GM19035 (cell line): ENCODE measurements at regions not wholly inside any gene's neighbourhood (a gene's known extent, or its start where the extent isn't known, plus 50 kb on each side); places are given as distances from the start of the nearest gene placed in this dataset.

ENCODE experiments used
- ATAC-seq: cut with Tn5 transposase; IDR thresholded peaks from one replicate; pipeline ENCODE4 v1.9.1; 2021; ENCODE audit not compliant: unreplicated experiment

GRCh38 chr13:83618966-83619365 lies 263.3 kb downstream of the SLITRK1 start:
- ATAC-seq = no peak

DNA sequence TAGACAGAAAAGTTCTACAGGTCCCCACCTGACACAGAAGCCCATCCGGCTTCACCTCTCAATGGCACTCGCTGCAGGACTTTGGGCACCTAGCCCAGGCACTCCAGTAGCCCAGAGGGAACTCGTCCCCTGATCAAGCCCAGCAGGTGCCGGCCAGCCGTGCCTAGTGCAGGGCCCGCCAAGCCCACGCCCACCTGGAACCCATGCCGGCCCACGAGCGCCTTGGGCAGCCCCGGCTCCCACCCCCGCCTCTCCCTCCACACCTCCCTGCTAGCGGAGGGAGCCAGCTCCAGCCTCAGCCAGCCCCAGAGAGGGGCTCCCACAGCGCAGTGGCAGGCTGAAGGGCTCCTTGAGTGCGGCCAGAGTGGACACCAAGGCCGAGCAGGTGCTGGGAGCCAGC lies 268.8 kb downstream of the SLITRK1 start:
- ATAC-seq = no peak

- no peak for ATAC-seq
Observed at GRCh38 chr13:83601539-83601938, 280.7 kb downstream of the SLITRK1 start.

DNA sequence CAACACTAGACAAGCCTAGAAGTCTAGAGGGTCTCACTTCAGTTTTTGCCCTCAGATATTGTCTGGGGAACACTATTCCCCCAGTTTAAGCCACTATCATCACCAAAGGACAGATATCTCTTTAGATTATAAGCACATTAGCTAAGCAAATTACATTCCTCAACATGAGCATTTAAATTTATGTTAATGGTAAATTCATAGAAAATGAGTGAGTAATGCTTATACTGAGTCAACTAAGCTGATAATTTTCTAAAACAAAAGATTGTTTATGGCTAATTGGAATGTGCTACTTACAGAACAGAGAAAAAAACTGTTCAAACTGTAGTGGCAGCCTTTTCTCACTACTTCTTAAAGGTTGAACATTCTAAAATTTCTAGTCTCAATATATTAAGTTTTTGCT lies 290.2 kb downstream of the SLITRK1 start:
- no peak for ATAC-seq

DNA sequence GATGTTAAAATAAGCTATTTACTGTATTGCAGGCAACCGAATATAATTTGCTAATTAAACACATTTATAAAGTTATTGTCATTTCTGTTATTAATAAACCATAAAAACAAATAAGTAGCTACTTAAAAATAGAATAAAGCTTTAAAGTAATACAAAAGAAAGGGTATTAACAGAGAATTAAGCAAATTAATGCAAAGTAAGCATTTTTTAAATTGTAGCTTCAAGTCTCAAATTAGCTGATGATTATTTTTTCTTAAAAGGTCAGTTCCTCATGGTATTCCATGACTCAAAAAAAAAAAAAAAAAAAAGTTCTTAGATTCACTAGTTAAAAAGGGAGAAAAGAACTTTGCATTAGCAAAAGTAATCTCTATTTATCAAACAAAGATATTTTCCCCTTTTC lies 292.5 kb downstream of the SLITRK1 start:
- no peak for ATAC-seq

GRCh38 chr13:83577183-83577582 lies 305.1 kb downstream of the SLITRK1 start:
- no peak for ATAC-seq

GRCh38 chr13:83568019-83568418 lies 314.3 kb downstream of the SLITRK1 start:
- no peak for ATAC-seq

GRCh38 chr13:83563499-83563898 lies 318.8 kb downstream of the SLITRK1 start:
- ATAC-seq = no peak

DNA sequence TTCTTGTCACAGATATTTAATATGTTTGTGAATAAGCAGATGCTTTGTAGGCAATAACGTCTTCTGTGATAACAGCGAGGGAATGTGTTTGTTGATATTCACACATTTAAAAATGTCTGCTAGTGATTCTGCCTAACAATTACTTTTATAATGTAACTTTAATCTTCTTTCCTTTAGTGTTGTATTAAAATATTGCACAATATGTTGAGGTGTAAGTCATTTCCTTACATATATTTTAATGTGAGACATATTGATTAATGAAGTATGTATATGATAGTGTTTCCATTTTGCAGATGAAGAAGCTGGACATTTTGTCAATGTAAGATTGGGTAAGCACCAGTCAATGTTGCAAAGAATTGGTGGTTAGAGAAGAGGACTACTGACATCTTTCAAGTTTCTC lies 324.4 kb downstream of the SLITRK1 start:
- no peak for ATAC-seq

DNA sequence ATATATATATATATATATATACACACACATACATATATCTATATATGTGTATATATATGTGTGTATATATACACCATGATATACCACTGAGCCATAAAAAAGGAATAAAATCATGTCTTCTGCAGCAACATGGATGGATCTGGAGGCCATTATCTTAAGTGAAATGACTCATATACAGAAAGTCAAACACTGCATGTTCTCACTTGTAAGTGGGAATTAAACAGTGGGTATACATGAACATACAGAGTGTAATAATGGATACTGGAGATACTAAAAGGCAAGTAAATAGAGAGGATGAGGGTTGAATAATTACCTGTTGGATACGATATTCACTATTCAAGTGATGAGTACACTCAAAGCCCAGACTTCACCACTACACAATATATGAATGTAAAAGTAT lies 332.6 kb downstream of the SLITRK1 start:
- ATAC-seq = no peak

DNA sequence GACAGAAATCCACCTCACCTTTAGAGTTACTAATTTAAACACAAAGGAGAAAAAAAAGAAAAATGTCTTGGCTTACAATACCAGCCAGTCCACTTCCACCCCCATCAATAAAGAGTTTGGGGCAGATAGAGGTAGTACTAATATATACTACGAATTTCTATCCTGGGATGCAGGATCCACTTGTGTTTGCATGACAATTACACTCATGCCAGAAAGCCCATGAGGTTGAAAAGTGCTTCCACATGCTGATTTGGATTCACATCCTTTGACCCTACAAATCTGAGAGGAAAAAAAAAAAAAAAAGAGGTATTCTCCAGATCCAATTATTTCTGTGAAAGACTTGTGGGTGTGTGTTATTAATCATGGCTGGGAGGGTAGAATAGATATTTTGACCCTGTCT lies 335.2 kb downstream of the SLITRK1 start:
- ATAC-seq = no peak

DNA sequence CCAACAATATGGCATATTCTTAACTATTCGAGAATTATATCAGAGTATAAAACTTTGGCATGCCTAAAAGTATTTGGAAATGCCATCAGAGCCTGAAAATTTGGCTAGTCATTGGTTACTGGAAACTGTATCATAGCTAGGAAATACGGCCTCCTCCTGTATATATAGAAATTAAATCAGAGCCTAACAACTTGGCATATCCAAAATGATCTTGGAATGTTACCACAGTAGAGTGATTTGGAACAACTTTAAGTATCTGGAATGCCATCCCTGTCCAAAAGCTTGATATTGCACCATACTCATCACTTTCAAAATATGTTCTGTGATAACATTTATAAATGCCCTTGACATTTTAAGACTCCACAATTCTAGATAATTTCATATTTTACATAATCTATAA lies 335.8 kb downstream of the SLITRK1 start:
- no peak for ATAC-seq

GRCh38 chr13:83538636-83539035 lies 343.6 kb downstream of the SLITRK1 start:
- no peak for ATAC-seq

- ATAC-seq = no peak
Observed at GRCh38 chr13:83536941-83537340, 345.3 kb downstream of the SLITRK1 start.

DNA sequence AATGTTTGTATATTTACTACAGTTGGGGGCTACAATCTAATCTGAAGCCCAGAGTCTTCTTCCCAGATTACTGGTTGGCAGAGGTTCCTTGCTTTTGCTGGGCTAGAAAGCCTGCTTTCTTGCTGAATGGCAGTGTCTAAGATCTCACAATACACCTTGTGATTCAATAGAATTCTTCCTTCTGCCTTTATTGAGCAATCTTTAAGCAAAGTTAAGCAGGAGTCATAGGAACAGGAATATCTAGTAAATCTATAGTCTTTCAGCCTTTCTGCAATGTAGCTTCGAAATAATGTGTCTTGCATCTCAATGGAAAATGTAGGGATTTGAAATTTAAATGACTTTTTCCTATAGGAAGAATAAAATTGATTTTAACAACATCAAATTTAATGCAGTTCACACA lies 346.1 kb downstream of the SLITRK1 start:
- ATAC-seq = no peak

DNA sequence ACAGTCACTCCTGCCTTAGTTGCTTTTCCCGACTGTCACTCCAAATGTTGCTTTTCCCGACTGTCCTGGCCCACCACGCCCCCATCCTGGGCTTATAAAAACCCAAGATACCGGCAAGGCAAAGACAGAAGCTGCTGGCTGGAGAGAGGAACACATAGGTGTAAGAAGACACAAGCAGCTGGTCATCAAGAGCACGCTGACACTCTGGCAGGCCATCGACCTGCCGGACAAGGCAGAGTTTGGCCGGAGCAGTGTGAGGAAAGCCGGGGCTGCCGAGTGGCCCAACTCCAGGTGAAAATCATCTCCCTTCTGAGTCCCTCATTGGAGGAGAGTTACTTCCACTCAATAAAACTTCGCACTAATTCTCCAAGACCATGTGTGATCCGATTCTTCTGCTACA lies 349.5 kb downstream of the SLITRK1 start:
- no peak for ATAC-seq

DNA sequence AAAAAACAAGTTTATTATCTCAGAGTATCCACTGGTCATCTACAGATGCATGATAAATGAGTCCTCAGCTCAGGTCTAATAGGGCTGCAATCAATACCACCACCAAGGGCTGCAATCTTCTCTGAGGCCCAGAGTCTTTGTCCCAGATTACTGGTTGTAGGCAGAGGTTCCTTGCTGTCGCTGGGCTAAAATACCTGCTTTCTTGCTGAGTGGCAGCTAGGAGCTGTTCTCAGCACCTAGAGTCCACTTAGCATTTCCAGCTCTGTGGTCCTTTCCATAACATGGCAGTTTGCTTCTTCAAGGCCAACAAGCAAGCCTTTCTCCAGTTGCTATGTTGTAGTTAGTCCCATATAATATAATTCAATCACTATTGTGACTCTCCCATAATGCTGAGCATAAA lies 351.3 kb downstream of the SLITRK1 start:
- ATAC-seq = no peak

GRCh38 chr13:83516781-83517180 lies 365.5 kb downstream of the SLITRK1 start:
- ATAC-seq = no peak

DNA sequence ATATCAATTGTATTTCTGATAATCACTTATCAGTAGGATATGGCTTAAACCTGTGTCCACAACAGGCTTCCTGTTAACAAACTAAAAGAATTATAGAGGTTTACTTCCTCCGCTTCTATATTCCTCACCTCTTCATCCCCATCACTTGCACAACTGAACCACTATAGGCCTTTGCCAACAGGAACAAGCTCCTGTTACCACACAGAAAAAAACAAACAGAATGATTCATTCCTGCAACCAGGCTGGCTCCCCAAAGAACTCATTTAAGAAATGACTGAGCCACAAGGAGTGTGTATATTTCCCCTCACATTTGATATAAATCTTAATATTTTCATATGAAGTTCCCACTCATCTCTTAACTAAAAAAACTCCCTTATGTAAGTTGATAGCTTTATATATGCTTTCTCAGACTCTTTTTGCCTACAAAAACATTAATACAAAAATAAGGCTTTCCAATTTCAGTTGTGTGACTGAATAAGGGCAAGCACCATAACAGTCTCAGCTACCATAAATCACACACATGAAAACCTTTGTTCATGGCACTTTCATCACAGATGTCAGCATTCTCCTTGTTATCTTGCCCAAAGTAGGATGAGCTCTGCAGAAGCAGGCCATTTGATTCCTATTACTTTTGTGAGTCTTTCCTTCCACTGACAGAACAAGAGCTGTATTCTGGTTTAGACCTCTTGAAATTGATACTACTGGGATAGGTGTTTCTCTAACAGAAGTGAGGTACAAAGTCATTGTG lies 366.8 kb downstream of the SLITRK1 start:
- ATAC-seq = no peak

GRCh38 chr13:83508771-83509301 lies 373.4 kb downstream of the SLITRK1 start:
- ATAC-seq = no peak

GRCh38 chr13:83503424-83503823 lies 378.9 kb downstream of the SLITRK1 start:
- ATAC-seq = no peak

DNA sequence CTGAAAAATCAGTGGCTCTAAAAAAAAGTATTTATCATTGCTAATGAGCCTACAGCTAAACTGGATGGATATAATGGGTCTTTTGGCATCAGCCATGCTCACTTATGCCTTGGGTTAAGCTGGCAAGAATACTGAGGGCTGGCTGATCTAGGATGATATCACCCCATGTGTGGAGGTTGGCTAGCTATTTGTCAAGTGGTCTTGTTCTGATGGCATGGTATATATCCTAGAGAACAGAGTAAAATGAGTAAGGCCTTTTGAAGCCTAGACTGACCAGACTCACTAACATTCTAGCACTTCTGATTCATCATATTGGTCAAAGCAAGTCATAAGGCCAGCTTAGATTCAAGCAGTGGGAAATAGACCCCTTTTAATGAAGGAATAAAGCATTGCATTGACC lies 383.0 kb downstream of the SLITRK1 start:
- no peak for ATAC-seq
